HCT116 (cell line): ENCODE measurements at regions not wholly inside any gene's neighbourhood (a gene's known extent, or its start where the extent isn't known, plus 50 kb on each side); places are given as distances from the start of the nearest gene placed in this dataset.

Experiments used
- ATF3 ChIP-seq: IDR thresholded peaks from 2 replicates; pipeline ENCODE4 v1.6.1; 2012
- CTCF ChIP-seq, 3 experiments: fragments of 200-600 bp in 1 of 3; sonication (generic) in 1 of 3; IDR thresholded peaks in 2 of 3; conservative IDR thresholded peaks in 1 of 3; 2 replicates each; pipeline ENCODE4 v1.5.1; 2012 to 2017; ENCODE audit warnings: low read depth in 2 of 3, low read length in 2 of 3, antibody characterized with exemption in 1 of 3, borderline replicate concordance in 1 of 3, control low read depth in 1 of 3, mild to moderate bottlenecking in 1 of 3, mixed read lengths in 1 of 3, mixed run types in 1 of 3, moderate library complexity in 1 of 3; ENCODE audit not compliant: insufficient read depth in 1 of 3
- ELF1 ChIP-seq: IDR thresholded peaks from 2 replicates; pipeline ENCODE4 v1.6.1; 2012; ENCODE audit warnings: low read depth, borderline replicate concordance
- POLR2A ChIP-seq: IDR thresholded peaks from 2 replicates; pipeline ENCODE4 v1.7.0; 2011; ENCODE audit warnings: borderline replicate concordance; ENCODE audit not compliant: insufficient read depth, insufficient read length; ENCODE audit errors: extremely low read depth

GRCh38 chr10:2881720-2882620 is 185.4 kb upstream of the PFKP start:
- TF ChIP-seq POLR2A (no peak), CTCF (IDR thresholded peaks at IDR 0.05 in 2 of 3, conservative IDR thresholded peaks at IDR 0.05 in 1 of 3; ENCODE audit: borderline replicate concordance in 1 of 3, insufficient read depth in 1 of 3, low read depth in 2 of 3, low read length in 2 of 3) (no peak), ATF3 (no peak), ELF1 (no peak)
